NCI-H345 treated with DMSO at 0.1 percent for 48 hours (cell line): ENCODE measurements at regions not wholly inside any gene's neighbourhood (a gene's known extent, or its start where the extent isn't known, plus 50 kb on each side); places are given as distances from the start of the nearest gene placed in this dataset.
"Not testable (repeated sequence)": the region's sequence is repeated elsewhere in the genome, so short reads cannot be mapped to it uniquely, and the experiment has no call there.

ENCODE experiments used
- DNase-seq: peaks from one replicate; lab custom pipeline; 2025; ENCODE audit not compliant: unreplicated experiment; lab: John Stamatoyannopoulos, UW

GRCh38 chr18:6569813-6570212, 155.1 kb upstream of the L3MBTL4 start:
- DNase-seq, result no peak

GRCh38 chr18:6570581-6571238, 156.0 kb upstream of the L3MBTL4 start:
- DNase-seq, result no peak

- no peak for DNase-seq
Observed at GRCh38 chr18:6571239-6571602, 156.5 kb upstream of the L3MBTL4 start.

DNA sequence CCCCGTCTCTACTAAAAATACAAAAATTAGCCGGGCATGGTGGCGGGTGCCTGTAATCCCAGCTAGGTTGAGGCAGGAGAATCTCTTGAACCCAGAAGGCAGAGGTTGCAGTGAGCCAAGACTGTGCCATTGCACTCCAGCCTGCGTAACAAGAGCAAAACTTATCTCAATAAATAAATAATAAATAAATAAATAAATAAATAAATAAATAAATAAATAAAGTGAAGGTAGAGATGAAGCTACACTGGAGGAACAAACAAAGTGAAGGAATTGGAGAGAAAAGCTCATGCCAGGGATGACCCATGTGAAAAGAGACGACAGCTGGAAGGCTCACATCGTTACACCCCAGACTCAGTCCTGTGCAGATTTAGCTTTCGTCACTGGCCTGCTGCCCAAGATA, 157.3 kb upstream of the ARHGAP28 start:
- not testable (repeated sequence) for DNase-seq

DNA sequence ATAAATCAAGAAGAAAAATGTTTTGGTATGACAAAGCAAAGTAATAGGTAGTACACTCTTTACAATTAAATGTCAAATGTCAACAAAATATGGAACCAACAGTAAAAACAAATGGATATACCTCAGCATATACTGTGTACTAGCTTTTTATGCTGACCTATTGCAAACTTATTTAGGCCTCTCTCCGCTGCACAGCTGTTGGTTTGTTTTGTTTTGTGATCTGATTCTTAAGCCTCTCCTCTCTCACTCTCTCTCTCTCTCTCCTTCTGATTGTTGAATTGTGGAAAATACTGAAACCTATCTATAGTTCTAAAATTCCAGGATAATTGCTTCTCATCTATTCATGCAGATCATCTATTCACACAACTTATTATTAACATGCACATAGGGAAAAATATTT, 154.9 kb upstream of the ARHGAP28 start:
- DNase-seq, result no peak

GRCh38 chr18:6575908-6576307, 153.6 kb upstream of the ARHGAP28 start:
- DNase-seq, result no peak

GRCh38 chr18:6576718-6577375, 152.7 kb upstream of the ARHGAP28 start:
- DNase-seq, result no peak

DNA sequence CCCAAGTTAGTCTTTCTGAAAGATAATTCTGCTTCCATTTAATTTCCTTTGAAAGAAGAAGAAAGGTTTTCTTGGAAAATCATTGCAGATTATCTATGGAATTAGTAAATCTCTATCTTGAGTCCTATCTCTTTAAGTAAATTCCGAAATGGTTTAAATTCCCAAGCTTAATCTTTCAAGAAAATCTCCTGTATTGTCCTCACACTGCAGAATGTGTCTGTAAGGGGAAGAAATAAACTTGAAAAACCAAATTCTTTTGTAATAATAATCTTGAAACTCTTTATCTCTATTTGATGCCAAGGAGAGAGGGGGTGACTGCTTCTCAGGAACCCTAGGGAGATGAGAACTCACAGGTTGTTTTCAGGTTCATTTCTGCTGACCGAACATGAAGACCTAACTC, 150.8 kb upstream of the ARHGAP28 start:
- DNase-seq, result no peak

GRCh38 chr18:6579486-6579885, 150.0 kb upstream of the ARHGAP28 start:
- no peak for DNase-seq

- DNase-seq, result no peak
Observed at GRCh38 chr18:6580401-6580800, 149.1 kb upstream of the ARHGAP28 start.

DNA sequence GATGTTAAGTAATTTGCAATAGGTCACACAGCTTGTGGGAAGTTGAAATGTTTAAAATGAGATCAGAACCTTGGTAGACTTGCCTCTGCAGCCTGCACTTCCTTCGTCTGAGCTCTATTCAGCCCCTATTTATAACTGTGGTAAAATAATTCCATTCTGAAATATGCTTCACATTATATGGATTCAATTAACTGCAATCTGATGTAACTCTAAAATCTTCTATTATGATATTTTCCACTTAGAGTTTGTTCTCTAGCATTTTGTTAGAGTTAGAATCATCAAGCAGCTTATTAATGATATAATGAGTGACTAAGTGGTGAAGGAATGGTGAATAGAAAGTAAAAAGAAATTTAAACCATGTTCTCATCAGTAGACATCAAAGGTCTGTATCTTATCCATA, 139.6 kb upstream of the ARHGAP28 start:
- DNase-seq, result no peak

- DNase-seq, result no peak
Observed at GRCh38 chr18:6590326-6590725, 139.2 kb upstream of the ARHGAP28 start.

GRCh38 chr18:6591491-6591890, 138.0 kb upstream of the ARHGAP28 start:
- no peak for DNase-seq

DNA sequence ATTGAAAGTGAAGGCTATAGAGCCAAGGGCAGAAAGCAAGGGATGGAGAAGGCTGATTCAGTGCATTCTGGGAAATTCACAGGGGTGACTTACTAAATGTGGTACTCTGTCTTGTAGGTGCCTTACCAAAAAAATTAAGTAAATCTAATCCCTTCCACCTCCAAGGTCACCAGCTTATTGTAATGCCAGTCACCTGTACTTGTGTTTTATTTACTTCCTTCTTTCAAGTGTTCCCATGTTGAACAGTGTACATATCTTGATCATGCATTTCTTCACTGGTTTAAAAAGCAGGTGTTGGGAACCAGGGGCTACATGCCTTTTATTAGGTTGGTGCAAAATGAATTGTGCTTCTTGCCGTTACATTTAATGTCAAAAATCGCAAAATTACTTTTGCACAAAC, 137.0 kb upstream of the ARHGAP28 start:
- no peak for DNase-seq

DNA sequence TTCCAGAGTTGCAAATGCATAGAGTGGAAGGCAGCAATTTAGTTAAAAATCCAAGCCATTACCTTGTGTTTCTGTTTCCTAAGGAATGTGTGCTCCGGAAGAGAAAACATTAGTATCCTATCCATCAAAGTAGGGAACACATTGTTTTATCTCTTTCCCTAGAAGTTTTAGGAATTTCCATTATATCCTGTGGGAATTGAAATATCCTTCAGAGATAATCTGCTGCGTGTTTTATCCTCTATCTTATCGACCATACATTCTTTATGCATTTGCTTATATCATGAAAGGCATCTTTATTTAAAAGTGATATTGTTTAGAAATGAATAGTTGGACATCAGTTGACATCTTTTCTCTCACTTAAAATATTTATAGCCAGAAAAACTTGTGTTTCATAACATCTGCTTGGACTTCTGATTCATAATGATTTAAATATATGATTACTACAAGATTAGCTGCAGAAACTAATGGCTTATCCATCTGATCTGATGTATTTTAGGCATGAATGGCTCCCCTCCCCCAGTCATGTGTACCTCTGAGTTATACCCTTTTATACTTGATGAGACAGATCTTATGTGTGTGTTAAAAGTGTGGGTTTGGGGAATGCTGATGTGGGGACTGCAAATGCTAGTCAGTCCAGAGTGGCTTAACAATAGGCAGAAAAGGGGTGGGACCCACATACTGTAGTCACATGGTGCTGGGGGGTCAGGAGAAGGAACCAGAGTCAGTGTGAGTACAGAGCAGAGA, 136.2 kb upstream of the ARHGAP28 start:
- no peak for DNase-seq

DNA sequence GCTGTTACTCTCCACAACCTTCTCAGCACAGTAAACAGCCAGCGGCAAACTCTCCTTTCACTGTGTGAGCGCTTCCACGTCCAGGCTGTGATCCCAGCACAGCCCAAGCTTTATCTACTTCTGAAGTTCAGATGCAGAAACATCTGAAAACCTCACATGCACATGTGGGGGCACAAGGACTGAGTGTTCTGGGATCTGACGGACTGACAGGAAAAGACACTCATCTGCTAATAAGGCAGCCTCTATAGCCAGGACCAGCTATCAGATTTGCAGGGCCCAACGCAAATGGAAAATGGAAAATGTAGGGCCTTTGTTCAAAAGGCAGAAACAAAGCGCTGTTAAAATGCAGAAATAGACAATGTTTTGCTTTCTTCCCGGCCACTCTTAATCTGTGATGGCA, 133.8 kb upstream of the ARHGAP28 start:
- DNase-seq, result no peak

- peak; percentile 12 for DNase-seq
Observed at GRCh38 chr18:6598657-6599056, 130.9 kb upstream of the ARHGAP28 start.

GRCh38 chr18:6600667-6601167, 128.8 kb upstream of the ARHGAP28 start:
- DNase-seq, result no peak

- DNase-seq, result no peak
Observed at GRCh38 chr18:6601241-6601640, 128.3 kb upstream of the ARHGAP28 start.

- no peak for DNase-seq
Observed at GRCh38 chr18:6602365-6602764, 127.2 kb upstream of the ARHGAP28 start.

DNA sequence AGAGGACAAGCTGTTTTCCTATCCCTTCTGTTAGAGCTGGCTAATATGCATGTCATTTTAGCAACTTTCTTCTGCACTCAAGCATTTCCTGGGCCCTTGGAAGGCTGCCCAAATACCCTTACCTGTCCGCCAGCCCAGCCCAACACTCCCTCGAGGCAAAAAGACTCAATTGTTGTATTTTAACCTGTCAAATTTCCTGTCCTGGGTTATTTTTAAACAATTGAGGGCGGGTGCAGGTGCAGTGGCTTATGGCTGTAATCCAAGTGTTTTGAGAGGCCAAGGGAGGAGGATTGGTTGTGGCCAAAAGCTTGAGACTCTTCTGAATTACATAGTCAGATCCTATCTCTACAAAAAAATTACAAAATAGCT, 125.0 kb upstream of the ARHGAP28 start:
- DNase-seq, result peak; percentile 14
